H9 (cell line): ENCODE measurements at regions not wholly inside any gene's neighbourhood (a gene's known extent, or its start where the extent isn't known, plus 50 kb on each side); places are given as distances from the start of the nearest gene placed in this dataset.

ENCODE experiments used
- DNase-seq: peaks from one replicate; pipeline ENCODE4 v3.0.0-alpha.2; 2017
- H2AFZ ChIP-seq: one replicate; pipeline ENCODE4 v1.6.1; 2013; ENCODE audit warnings: mild to moderate bottlenecking, low read length, control low read depth, moderate library complexity
- H2AK5ac ChIP-seq: 2 replicates; pipeline ENCODE4 v1.6.1; 2013; ENCODE audit warnings: low read length, control low read depth, mixed read lengths; ENCODE audit not compliant: insufficient read length
- H2BK120ac ChIP-seq: one replicate; pipeline ENCODE4 v1.6.1; 2013; ENCODE audit warnings: low read depth, mild to moderate bottlenecking, low read length, control low read depth, inconsistent platforms; ENCODE audit not compliant: poor library complexity, severe bottlenecking
- H2BK12ac ChIP-seq: 2 replicates; pipeline ENCODE4 v1.6.1; 2013; ENCODE audit warnings: low read length, control low read depth, mixed read lengths, low read depth; ENCODE audit not compliant: insufficient read length
- H2BK15ac ChIP-seq: 2 replicates; pipeline ENCODE4 v1.6.1; 2013; ENCODE audit warnings: low read depth, low read length, control low read depth
- H2BK20ac ChIP-seq: one replicate; pipeline ENCODE4 v1.6.1; 2013; ENCODE audit warnings: low read depth, mild to moderate bottlenecking, low read length, control low read depth, inconsistent platforms; ENCODE audit not compliant: poor library complexity, severe bottlenecking
- H2BK5ac ChIP-seq: 2 replicates; pipeline ENCODE4 v1.6.1; 2013; ENCODE audit warnings: low read length, control low read depth, mixed read lengths; ENCODE audit not compliant: insufficient read length
- H3K14ac ChIP-seq: 2 replicates; pipeline ENCODE4 v1.6.1; 2013; ENCODE audit warnings: low read length, control low read depth; ENCODE audit not compliant: insufficient read depth
- H3K18ac ChIP-seq: 2 replicates; pipeline ENCODE4 v1.6.1; 2013; ENCODE audit warnings: low read depth, mild to moderate bottlenecking, mixed read lengths, low read length, control low read depth; ENCODE audit not compliant: insufficient read length
- H3K23ac ChIP-seq: 2 replicates; pipeline ENCODE4 v1.6.1; 2013; ENCODE audit warnings: low read length, control low read depth, mixed read lengths, low read depth; ENCODE audit not compliant: insufficient read length
- H3K23me2 ChIP-seq: 2 replicates; pipeline ENCODE4 v1.6.1; 2013; ENCODE audit warnings: low read depth, mild to moderate bottlenecking, mixed read lengths, low read length, control low read depth; ENCODE audit not compliant: insufficient read length, poor library complexity, severe bottlenecking
- H3K27ac ChIP-seq: 2 replicates; pipeline ENCODE4 v1.5.1; 2013; ENCODE audit warnings: low read length, control low read depth, mixed read lengths, low read depth; ENCODE audit not compliant: insufficient read length
- H3K27me3 ChIP-seq: 2 replicates; pipeline ENCODE4 v1.6.1; 2013; ENCODE audit warnings: low read length, control low read depth, inconsistent platforms; ENCODE audit not compliant: insufficient read depth
- H3K4ac ChIP-seq: 2 replicates; pipeline ENCODE4 v1.6.1; 2013; ENCODE audit warnings: low read depth, mild to moderate bottlenecking, control low read depth, inconsistent platforms, low read length, moderate library complexity
- H3K4me1 ChIP-seq: 2 replicates; pipeline ENCODE4 v1.6.1; 2013; ENCODE audit warnings: low read length, control low read depth, inconsistent platforms; ENCODE audit not compliant: insufficient read depth
- H3K4me2 ChIP-seq: 2 replicates; pipeline ENCODE4 v1.6.1; 2013; ENCODE audit warnings: low read length, control low read depth, mixed read lengths; ENCODE audit not compliant: insufficient read length, insufficient read depth
- H3K56ac ChIP-seq: 2 replicates; pipeline ENCODE4 v1.6.1; 2013; ENCODE audit warnings: low read depth, mild to moderate bottlenecking, mixed read lengths, low read length, control low read depth; ENCODE audit not compliant: insufficient read length
- H3K79me1 ChIP-seq: 2 replicates; pipeline ENCODE4 v1.6.1; 2013; ENCODE audit warnings: low read depth, mild to moderate bottlenecking, moderate library complexity, low read length, control low read depth, inconsistent platforms; ENCODE audit not compliant: insufficient read depth, poor library complexity, severe bottlenecking
- H3K79me2 ChIP-seq: 2 replicates; pipeline ENCODE4 v1.6.1; 2013; ENCODE audit warnings: low read length, control low read depth, inconsistent platforms; ENCODE audit not compliant: insufficient read depth
- H3K9ac ChIP-seq: 2 replicates; pipeline ENCODE4 v1.6.1; 2013; ENCODE audit warnings: low read length, control low read depth, mixed read lengths; ENCODE audit not compliant: insufficient read length; ENCODE audit errors: extremely low read depth
- H3K9me3 ChIP-seq: one replicate; pipeline ENCODE4 v1.6.1; 2013; ENCODE audit warnings: low read depth, low read length, inconsistent platforms; ENCODE audit not compliant: control insufficient read depth
- H3T11ph ChIP-seq: one replicate; pipeline ENCODE4 v1.6.1; 2013; ENCODE audit warnings: mild to moderate bottlenecking, low read length, control low read depth, inconsistent platforms
- H4K20me1 ChIP-seq: one replicate; pipeline ENCODE4 v1.6.1; 2013; ENCODE audit not compliant: control insufficient read depth, insufficient read length, insufficient read depth
- H4K5ac ChIP-seq: 2 replicates; pipeline ENCODE4 v1.6.1; 2013; ENCODE audit warnings: low read depth, mild to moderate bottlenecking, mixed read lengths, low read length, control low read depth; ENCODE audit not compliant: insufficient read length
- H4K8ac ChIP-seq: replicated peaks from 2 replicates; pipeline ENCODE4 v1.6.1; 2013; ENCODE audit warnings: low read length, control low read depth, mixed read lengths, low read depth; ENCODE audit not compliant: insufficient read length
- H4K91ac ChIP-seq: 2 replicates; pipeline ENCODE4 v1.6.1; 2013; ENCODE audit warnings: low read depth, mild to moderate bottlenecking, moderate library complexity, mixed read lengths, low read length, control low read depth; ENCODE audit not compliant: insufficient read length
- H3K27ac Mint-ChIP-seq, 3 experiments: 2 replicates in 2 of 3; 3 replicates in 1 of 3; pipeline ENCODE4 v1.8.0; 2020 to 2021; ENCODE audit warnings: mixed read lengths in 3 of 3, mild to moderate bottlenecking in 1 of 3, moderate library complexity in 1 of 3
- H3K27me3 Mint-ChIP-seq: 2 replicates; pipeline ENCODE4 v1.8.0; 2021; ENCODE audit warnings: low read depth, mild to moderate bottlenecking, moderate library complexity, mixed read lengths
- H3K36me3 Mint-ChIP-seq, 3 experiments: 2 replicates in 2 of 3; 3 replicates in 1 of 3; pipeline ENCODE4 v1.8.0; 2020 to 2021; ENCODE audit warnings: low read depth in 3 of 3, mixed read lengths in 3 of 3; ENCODE audit not compliant: insufficient read depth in 1 of 3
- H3K4me1 Mint-ChIP-seq, 2 experiments: 2 replicates each; pipeline ENCODE4 v1.8.0; 2020; ENCODE audit warnings: mixed read lengths in 2 of 2
- H3K4me3 Mint-ChIP-seq, 2 experiments: 2 replicates in 1 of 2; 3 replicates in 1 of 2; pipeline ENCODE4 v1.8.0; 2020 to 2021; ENCODE audit warnings: mild to moderate bottlenecking in 2 of 2, mixed read lengths in 2 of 2, moderate library complexity in 1 of 2
- H3K9me3 Mint-ChIP-seq, 2 experiments: 2 replicates in 1 of 2; 3 replicates in 1 of 2; pipeline ENCODE4 v1.8.0; 2020; ENCODE audit warnings: mild to moderate bottlenecking in 2 of 2, mixed read lengths in 2 of 2, moderate library complexity in 1 of 2
- CTCF ChIP-seq: fragments of 200-600 bp; sonication (generic); conservative IDR thresholded peaks from 3 replicates; pipeline ENCODE4 v1.8.0; 2021; ENCODE audit warnings: antibody characterized with exemption, mild to moderate bottlenecking
- WGBS: extraction: QIAGEN DNeasy Blood & Tissue Kit; methylation state at CpG from one replicate; pipeline ENCODE4 v1.1.7; 2013; ENCODE audit warnings: missing lambda C conversion rate, low lambda C conversion rate, mixed read lengths; ENCODE audit not compliant: insufficient read length; ENCODE audit errors: extremely low coverage; 5-methylcytosine and 5-hydroxymethylcytosine counted together

GRCh38 chr5:61734001-61734400 lies 401.9 kb downstream of the ZSWIM6 start:
- DNase-seq, result no peak
- Histone ChIP-seq H2AK5ac (no peak overlapping the region), H2BK120ac (no peak overlapping the region), H3K23ac (no peak overlapping the region), H3K9ac (no peak overlapping the region), H2BK5ac (no peak overlapping the region), H2BK20ac (no peak overlapping the region), H2AFZ (no peak overlapping the region), H3K56ac (no peak overlapping the region), H4K8ac (no peak overlapping the region), H3K4me1 (peaks cover 13% of the 10 kb centered on the region; the same call in 1 of the 2 replicates), H3T11ph (no peak overlapping the region), H2BK12ac (no peak overlapping the region), H3K9me3 (no peaks in the 10 kb centered on the region), H3K18ac (no peak overlapping the region), H3K14ac (no peak overlapping the region), H3K79me1 (no peaks in the 10 kb centered on the region), H4K20me1 (no peaks in the 10 kb centered on the region), H2BK15ac (no peak overlapping the region), H4K5ac (no peak overlapping the region), H3K79me2 (no peaks in the 10 kb centered on the region), H3K23me2 (no peaks in the 10 kb centered on the region), H3K4me2 (no peak overlapping the region), H3K27ac (no peak overlapping the region), H3K27me3 (no peaks in the 10 kb centered on the region; the same call in 1 of the 2 replicates), H4K91ac (no peak overlapping the region), H3K4ac (no peak overlapping the region)
- no peak overlapping the region for H3K27ac Mint-ChIP-seq
- no peaks in the 10 kb centered on the region for H3K9me3 Mint-ChIP-seq
- H3K36me3 Mint-ChIP-seq, result no peaks in the 10 kb centered on the region; a peak in 1 of 7 replicates
- no peak for TF ChIP-seq CTCF
- peaks cover 30 to 41% of the 10 kb centered on the region in 2 experiments for H3K4me1 Mint-ChIP-seq
- H3K27me3 Mint-ChIP-seq, result no peaks in the 10 kb centered on the region
- no peak overlapping the region for H3K4me3 Mint-ChIP-seq
- WGBS, result no CpG with 5 or more reads among the region's 4 CpGs
